Tongue (tissue), 1 donor: ENCODE measurements at regions not wholly inside any gene's neighbourhood (a gene's known extent, or its start where the extent isn't known, plus 50 kb on each side); places are given as distances from the start of the nearest gene placed in this dataset.
A peak's percentile ranks its signal among the peaks of the same experiment; 100 is the strongest.

Source experiments
- DNase-seq: peaks from one replicate; pipeline ENCODE4 v3.0.0-alpha.2; 2015

DNA sequence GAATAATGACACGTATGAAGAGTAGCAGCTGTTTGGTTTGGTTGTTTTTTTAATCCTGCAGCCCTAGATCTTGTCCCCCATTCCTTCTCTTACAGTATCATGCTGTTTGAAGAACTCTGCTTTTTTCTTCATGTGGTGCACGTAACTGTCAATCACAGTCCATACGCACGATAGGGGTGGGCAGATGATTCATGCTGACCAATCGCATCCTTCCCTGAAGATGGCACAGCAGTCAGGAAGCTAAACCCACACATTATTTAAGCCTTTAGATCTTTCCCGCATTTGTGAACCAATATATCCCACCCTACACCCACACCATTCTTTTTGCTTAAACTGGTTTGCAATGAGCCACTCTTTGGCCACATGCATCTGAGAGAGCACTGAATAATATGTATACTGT is 158.9 kb upstream of the PLEKHA5 start:
- no peak for DNase-seq

DNA sequence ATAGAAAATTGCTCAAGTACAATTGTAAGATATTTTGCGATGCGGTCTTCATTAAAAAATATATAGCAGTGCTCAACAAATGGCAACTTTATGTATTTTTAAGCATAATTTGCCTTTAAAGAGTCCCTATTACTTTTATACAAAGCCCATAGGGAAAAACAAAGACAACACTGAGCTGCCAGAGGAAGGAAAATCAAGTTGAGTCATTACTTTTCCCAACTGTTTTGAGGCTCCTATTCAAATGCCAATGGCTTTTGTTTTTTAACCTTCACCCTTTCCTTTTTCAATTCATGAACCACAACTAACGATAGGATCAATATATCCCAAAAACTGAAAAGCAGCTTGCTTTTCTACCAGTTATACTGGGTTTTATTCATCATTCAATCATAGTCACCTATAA is 157.6 kb upstream of the PLEKHA5 start:
- no peak for DNase-seq

DNA sequence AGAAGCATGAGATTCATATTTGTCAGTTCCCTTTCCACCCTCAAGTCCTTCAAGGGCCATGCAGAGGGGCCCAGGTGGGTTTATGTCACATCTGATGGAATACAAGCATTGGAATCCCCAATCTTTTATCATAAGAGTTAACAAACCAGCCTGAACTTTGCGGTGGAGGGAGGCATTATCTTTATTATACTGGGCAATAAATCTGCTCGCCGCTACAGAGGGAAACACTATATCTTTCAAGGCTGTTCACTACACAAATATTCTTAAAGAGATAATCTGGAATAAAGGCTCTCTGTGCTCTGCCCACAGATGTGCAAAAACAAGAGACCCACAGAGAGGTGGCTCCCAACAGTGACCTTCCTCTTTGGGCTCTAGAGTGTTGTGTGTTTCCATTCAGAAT is 153.6 kb upstream of the PLEKHA5 start:
- no peak for DNase-seq

GRCh38 chr12:18979401-18980126 is 150.0 kb upstream of the PLEKHA5 start:
- peak; percentile 48 for DNase-seq

DNA sequence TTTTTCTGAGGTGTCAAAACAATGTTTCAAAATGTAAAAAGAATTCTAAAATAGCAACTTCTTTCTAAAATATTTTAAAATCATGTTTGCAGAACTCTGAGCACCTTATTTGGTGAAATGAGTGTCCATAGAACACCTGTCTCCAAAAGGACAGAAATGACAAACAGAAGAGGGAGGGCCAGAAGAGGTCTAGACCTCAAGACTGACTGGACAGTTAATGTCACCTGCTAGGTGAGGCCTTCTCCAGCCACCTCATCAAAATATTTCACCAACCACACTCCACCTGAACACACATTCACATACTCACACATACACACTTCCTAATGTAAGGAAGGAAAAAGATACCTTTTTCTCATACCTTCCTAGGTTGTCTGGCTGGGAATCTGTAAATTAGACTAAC is 147.8 kb upstream of the PLEKHA5 start:
- DNase-seq: no peak

DNA sequence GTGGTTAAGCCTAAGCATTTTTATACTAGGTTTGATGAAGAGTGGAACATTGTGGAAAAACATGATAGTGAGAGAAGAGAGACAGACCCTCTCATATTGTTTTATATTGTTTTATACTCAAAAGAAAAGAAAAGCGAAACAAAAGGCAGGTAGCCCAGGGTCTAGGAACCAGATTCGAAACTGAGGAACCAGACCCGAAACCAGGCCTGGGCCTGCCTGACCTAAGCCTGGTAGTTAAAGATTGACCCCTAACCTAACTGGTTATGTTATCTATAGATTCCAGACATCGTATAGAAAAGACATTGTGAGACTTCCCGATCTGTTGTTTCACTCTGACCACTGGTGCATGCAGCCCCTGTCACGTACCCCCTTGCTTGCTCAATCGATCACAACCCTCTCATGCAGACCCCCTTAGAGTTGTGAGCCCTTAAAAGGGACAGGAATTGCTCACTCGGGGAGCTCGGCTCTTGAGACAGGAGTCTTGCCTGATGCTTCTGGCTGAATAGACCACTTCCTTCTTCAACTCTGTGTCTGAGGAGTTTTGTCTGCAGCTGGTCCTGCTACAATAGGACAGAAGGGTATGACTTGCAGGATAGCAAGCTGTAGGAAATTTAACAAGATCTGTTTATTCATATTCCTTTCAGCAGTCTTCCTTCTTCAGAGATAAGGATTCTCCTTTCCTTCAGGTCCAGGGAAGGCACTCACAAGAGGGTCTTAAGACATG is 147.1 kb upstream of the PLEKHA5 start:
- no peak for DNase-seq

GRCh38 chr12:18983854-18984253 is 145.7 kb upstream of the PLEKHA5 start:
- no peak for DNase-seq

- DNase-seq: no peak
These were observed 138.7 kb upstream of the PLEKHA5 start for GRCh38 chr12:18990856-18991255.

- peak; percentile 37 for DNase-seq
These were observed 137.2 kb upstream of the PLEKHA5 start for GRCh38 chr12:18992336-18992735.

- DNase-seq: peak; percentile 50
These were observed 130.9 kb upstream of the PLEKHA5 start for GRCh38 chr12:18998343-18999261.

GRCh38 chr12:19000836-19001235 is 128.7 kb upstream of the PLEKHA5 start:
- DNase-seq: no peak

DNA sequence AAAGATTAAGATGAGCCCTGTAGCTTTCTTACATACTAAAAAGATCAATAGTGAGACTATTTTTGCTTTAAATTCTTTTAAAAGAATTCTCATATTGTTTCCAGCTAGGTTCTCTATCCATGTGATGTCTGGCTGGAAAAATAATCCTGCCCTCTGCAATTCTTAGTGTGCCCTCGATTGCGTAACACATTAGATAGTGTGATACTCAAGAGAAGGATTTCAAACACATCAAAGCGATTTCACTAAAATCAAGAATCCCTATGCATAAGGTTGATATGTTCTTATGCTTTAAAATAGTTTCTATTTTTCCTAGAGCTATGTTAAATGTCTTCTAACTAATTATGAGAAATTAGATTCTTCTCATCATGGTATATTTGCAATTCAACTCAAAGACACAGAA is 127.3 kb upstream of the PLEKHA5 start:
- DNase-seq: no peak

- DNase-seq: no peak
These were observed 126.4 kb upstream of the PLEKHA5 start for GRCh38 chr12:19003141-19003540.

GRCh38 chr12:19003987-19004619 is 125.4 kb upstream of the PLEKHA5 start:
- no peak for DNase-seq

DNA sequence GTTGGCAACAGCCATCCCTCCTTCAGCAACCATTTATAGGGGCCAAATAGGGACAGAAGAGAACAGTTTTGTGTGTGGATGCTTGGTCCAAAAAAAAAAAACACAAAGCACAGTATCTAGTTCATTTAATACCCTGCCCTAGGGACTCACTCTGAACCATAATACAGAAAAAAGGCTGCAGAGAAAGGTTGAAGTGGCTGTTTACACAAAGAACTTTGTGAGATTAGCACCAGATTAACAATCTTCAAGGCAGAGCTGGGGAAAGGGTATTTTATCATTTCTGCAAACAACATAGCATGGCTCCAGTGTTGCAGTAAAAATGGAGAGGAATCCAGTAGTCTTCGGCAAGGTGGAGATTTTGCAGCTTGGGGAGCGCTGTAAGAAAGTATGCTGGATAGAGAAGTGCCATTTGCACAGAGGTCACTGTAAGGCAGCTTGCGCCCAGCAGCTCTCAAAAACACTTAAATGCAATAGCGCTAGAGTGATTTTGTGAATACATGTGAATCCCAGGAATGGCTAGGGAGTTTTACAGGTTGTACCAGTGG is 124.2 kb upstream of the PLEKHA5 start:
- DNase-seq: no peak

DNA sequence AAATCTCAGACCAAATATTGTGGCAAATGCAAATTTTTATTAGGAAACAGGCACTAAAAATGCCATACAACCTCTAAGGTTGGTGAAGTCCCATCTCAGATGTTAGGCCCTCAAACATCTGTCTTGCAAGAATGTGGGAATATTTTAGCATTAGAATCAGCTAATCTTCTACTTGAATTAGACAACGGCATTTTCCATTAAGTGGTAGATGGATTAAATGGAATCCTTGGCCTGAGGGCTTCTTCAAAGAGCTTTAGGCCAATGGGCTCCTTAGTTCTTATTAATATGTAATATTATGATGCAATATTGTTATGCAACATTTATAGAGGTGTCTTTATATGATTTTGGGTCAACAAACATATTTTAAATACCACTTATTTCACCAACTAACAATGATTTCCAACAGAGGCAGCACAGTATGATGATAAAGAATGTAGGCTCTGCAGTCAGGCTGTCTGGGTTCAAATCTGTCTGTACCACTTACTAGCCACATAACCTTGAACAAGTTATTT is 122.9 kb upstream of the PLEKHA5 start:
- DNase-seq: no peak

DNA sequence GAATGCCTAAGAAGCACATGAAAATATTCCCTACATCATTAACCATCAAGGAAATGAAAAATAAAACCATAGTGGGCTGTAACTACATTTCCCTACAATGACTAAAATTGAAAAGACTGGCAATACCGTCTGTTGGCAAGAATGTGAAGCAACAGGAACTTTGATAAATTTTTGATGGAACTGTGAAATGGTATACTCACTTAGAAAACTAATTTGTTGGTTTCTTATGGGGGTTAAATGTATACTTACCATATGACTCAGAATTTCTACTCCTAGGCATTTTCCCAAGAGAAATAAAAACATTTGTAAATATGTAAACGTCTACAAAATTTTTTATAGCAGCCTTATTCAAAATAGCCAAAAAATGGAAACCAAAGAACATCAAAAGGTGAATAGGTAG is 121.4 kb upstream of the PLEKHA5 start:
- DNase-seq: no peak

GRCh38 chr12:19010087-19010486 is 119.4 kb upstream of the PLEKHA5 start:
- no peak for DNase-seq

GRCh38 chr12:19010726-19011125 is 118.8 kb upstream of the PLEKHA5 start:
- DNase-seq: no peak

- DNase-seq: no peak
These were observed 116.6 kb upstream of the PLEKHA5 start for GRCh38 chr12:19012965-19013364.

GRCh38 chr12:19014240-19014639 is 115.3 kb upstream of the PLEKHA5 start:
- peak; percentile 60 for DNase-seq

GRCh38 chr12:19015285-19015684 is 114.2 kb upstream of the PLEKHA5 start:
- no peak for DNase-seq
